ENCODE measurements at regions not wholly inside any gene's neighbourhood (a gene's known extent, or its start where the extent isn't known, plus 50 kb on each side); places are given as distances from the start of the nearest gene placed in this dataset.

DNA sequence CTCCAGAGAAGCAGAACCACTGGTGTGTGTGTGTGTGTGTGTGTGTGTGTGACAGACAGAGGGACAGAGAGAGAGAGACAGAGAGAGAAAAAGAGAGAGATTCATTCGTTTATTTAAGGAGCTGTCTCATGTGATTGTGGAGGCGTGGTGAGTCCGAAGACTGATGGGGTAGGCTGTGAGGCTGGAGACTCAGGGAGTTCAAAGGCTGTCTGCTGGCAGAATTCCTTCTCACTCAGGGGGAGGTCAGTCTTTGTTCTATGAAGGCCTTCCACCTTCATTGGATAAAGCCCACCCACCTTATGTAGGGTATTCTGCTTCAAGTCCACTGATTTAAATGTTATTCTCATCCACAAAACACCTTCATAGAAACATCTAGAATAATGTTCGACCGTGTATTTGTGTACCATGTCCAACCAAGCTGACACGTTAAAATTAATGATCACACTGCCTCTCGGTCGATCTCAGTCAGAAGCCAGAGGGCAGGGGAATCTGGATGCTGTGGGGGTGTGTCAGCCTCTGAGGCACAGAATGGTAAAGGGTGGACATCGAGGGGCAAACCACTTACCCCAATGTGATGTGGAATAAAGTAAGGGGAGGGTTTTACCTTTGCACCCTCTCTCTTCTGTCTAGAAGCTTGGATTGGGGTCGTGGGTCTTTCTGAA lies 275.6 kb downstream of the SLC4A3 start:
- no peak for TF ChIP-seq CTCF (IDR thresholded peaks at IDR 0.05)
- no peak overlapping the region for H3K4me3 ChIP-seq (ENCODE audit: low read length)
- no peaks in the 10 kb centered on the region for H3K36me3 Mint-ChIP-seq (ENCODE audit: low read depth)
- no peaks in the 10 kb centered on the region for H3K9me3 Mint-ChIP-seq
- intact Hi-C loops (cut with DNase I, micrococcal nuclease): no loop called here
- DNase-seq (no peak), ATAC-seq (ENCODE audit: poor library complexity) (no peak)
- H3K4me1 ChIP-seq (ENCODE audit: insufficient read depth, low read length): no peaks in the 10 kb centered on the region
- H3K27ac Mint-ChIP-seq: no peak overlapping the region
- no peaks in the 10 kb centered on the region for H3K36me3 ChIP-seq (ENCODE audit: insufficient read depth, low read length)
- no peaks in the 10 kb centered on the region for H3K9me3 ChIP-seq (ENCODE audit: control insufficient read depth in 1 of 2, insufficient read depth in 1 of 2, low read length in 2 of 2)
- H3K4me3 Mint-ChIP-seq: no peak overlapping the region
- H3K27ac ChIP-seq (ENCODE audit: low read depth in 1 of 2, low read length in 2 of 2): no peak overlapping the region
- H3K27me3 Mint-ChIP-seq: peaks cover 14% of the 10 kb centered on the region
- no peaks in the 10 kb centered on the region for H3K4me1 Mint-ChIP-seq (ENCODE audit: low read depth)
- CTCF ChIA-PET: no interaction called here
- H3K27me3 ChIP-seq (ENCODE audit: control insufficient read depth in 1 of 2, insufficient read depth in 2 of 2, low read length in 2 of 2): no peaks in the 10 kb centered on the region
- POLR2A ChIA-PET: no interaction called here

- DNase-seq (no peak), ATAC-seq (ENCODE audit: poor library complexity) (no peak)
- TF ChIP-seq CTCF (IDR thresholded peaks at IDR 0.05): no peak
- Mint-ChIP-seq H3K27me3 (peaks cover 14% of the 10 kb centered on the region), H3K4me3 (no peak overlapping the region), H3K4me1 (ENCODE audit: low read depth) (no peaks in the 10 kb centered on the region), H3K27ac (no peak overlapping the region), H3K36me3 (ENCODE audit: low read depth) (no peaks in the 10 kb centered on the region), H3K9me3 (no peaks in the 10 kb centered on the region)
- CTCF ChIA-PET: no interaction called here
- POLR2A ChIA-PET: no interaction called here
- Histone ChIP-seq H3K36me3 (ENCODE audit: insufficient read depth, low read length) (no peaks in the 10 kb centered on the region), H3K27ac (ENCODE audit: low read depth in 1 of 2, low read length in 2 of 2) (no peak overlapping the region), H3K9me3 (ENCODE audit: control insufficient read depth in 1 of 2, insufficient read depth in 1 of 2, low read length in 2 of 2) (no peaks in the 10 kb centered on the region), H3K4me1 (ENCODE audit: insufficient read depth, low read length) (no peaks in the 10 kb centered on the region), H3K27me3 (ENCODE audit: control insufficient read depth in 1 of 2, insufficient read depth in 2 of 2, low read length in 2 of 2) (no peaks in the 10 kb centered on the region), H3K4me3 (ENCODE audit: low read length) (no peak overlapping the region)
- intact Hi-C loops (cut with DNase I, micrococcal nuclease): no loop called here
These were observed 278.2 kb downstream of the SLC4A3 start for GRCh38 chr2:219905640-219906039.

DNA sequence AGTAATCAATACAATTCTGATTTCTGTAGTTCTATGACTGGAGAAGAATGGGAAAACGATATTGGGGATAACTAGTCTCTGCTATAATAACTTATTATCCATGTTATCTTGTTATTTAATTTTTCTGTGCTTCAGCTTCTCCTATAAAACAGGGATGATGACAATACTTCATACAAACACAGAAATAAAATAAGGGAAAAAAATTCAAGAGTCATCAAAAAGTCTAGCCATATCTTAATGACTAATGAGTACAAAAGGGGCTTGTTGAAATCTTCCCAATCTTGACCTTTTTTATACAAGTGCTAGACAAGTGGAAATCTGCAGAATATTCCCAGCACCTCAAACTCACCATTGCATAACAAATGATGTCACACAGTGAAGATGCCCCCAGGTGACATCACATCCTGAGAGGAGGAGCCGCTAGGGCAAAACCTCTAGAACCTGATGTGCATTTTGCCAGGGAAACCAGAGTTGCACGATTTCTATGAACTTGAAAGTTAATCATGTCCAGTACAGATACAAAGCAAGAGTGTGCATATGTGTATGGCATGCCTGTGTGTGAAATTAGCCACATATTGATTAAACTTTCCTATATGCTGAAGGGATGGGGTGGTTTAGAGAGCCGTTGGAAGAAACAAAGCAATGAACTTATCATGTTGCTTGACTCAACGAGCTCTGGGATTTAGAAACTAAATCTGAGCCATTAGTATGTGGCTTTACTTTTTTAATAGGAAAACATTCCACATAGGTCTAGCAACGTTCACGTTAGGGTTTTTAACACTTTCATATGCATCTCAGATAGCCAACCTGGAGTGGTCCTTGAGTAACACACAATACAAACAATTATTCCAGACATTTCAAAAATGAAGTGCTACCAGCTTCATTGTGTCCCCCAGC lies 278.9 kb downstream of the SLC4A3 start:
- no peaks in the 10 kb centered on the region for H3K9me3 Mint-ChIP-seq
- ChIA-PET POLR2A (no interaction called here), CTCF (no interaction called here)
- Histone ChIP-seq H3K27ac (ENCODE audit: low read depth in 1 of 2, low read length in 2 of 2) (no peak overlapping the region), H3K4me1 (ENCODE audit: insufficient read depth, low read length) (no peaks in the 10 kb centered on the region), H3K4me3 (ENCODE audit: low read length) (no peak overlapping the region), H3K9me3 (ENCODE audit: control insufficient read depth in 1 of 2, insufficient read depth in 1 of 2, low read length in 2 of 2) (no peaks in the 10 kb centered on the region), H3K36me3 (ENCODE audit: insufficient read depth, low read length) (no peaks in the 10 kb centered on the region), H3K27me3 (ENCODE audit: control insufficient read depth in 1 of 2, insufficient read depth in 2 of 2, low read length in 2 of 2) (no peaks in the 10 kb centered on the region)
- no peak overlapping the region for H3K27ac Mint-ChIP-seq
- intact Hi-C loops (cut with DNase I, micrococcal nuclease): no loop called here
- ATAC-seq (ENCODE audit: poor library complexity) (no peak), DNase-seq (no peak)
- TF ChIP-seq CTCF (IDR thresholded peaks at IDR 0.05): no peak
- peaks cover 10% of the 10 kb centered on the region for H3K27me3 Mint-ChIP-seq
- H3K36me3 Mint-ChIP-seq (ENCODE audit: low read depth): no peaks in the 10 kb centered on the region
- H3K4me3 Mint-ChIP-seq: no peak overlapping the region
- H3K4me1 Mint-ChIP-seq (ENCODE audit: low read depth): no peaks in the 10 kb centered on the region
